ENCODE measurements at regions not wholly inside any gene's neighbourhood (a gene's known extent, or its start where the extent isn't known, plus 50 kb on each side); places are given as distances from the start of the nearest gene placed in this dataset.

DNA sequence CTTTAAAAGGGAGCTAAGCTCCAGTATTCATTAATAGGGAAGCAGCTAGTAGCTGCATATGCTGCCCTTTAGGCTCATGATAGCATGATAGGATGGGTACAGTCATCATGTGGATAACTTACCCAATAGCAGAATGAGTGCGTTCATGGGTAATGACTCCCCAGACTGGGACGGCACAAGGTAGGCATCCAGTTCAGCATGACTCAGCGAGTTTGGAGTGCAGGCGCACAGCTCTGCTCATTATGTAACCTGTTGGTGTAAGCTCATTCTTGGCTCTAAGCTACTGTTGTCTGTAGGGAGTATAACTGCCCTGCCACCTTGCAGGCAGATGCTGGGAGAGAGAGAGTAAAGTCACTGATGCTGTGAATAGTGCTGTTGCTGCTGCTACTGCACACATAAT is 209.2 kb upstream of the SYT4 start:
- no peak for TF ChIP-seq CTCF (IDR thresholded peaks at IDR 0.05)
- no peak for TF ChIP-seq POLR2A (IDR thresholded peaks at IDR 0.05)
- no peak for TF ChIP-seq EP300 (IDR thresholded peaks at IDR 0.05)

All from suprapubic skin (tissue), 3 donors.